GM12878 (cell line): ENCODE measurements at regions not wholly inside any gene's neighbourhood (a gene's known extent, or its start where the extent isn't known, plus 50 kb on each side); places are given as distances from the start of the nearest gene placed in this dataset.

Source experiments
- ATAC-seq: fragments of 200-7000 bp; cut with Tn5 transposase; 3 replicates; pipeline ENCODE4 v1.9.1; 2020; ENCODE audit warnings: mild to moderate bottlenecking, moderate library complexity
- BruUV-seq: library from RNA; stranded (reverse); fragments of 400-500 nt; replicated peaks from 2 replicates; lab custom pipeline; 2021; lab: Mats Ljungman, UMichigan
- CTCF ChIA-PET: fragments of 300-600 bp; sonication (Branson Sonifier 250); formaldehyde crosslinking; extraction: SDS; loops from one replicate; lab custom pipeline; 2021; ENCODE audit warnings: inconsistent platforms; lab: Yijun Ruan, JAX
- POLR2A ChIA-PET: fragments of 350-600 bp; formaldehyde crosslinking; extraction: SDS; loops from one replicate; lab custom pipeline; 2021; ENCODE audit warnings: inconsistent platforms; lab: Charles Lee
- RAD21 ChIA-PET: fragments of 300-600 bp; sonication (Branson Sonifier 250); formaldehyde crosslinking; loops from one replicate; lab custom pipeline; 2023; ENCODE audit warnings: antibody characterized with exemption; ENCODE audit not compliant: unreplicated experiment; lab: Charles Lee
- SMC1A ChIA-PET: fragments of 300-600 bp; sonication (Branson Sonifier 250); formaldehyde crosslinking; loops from one replicate; lab custom pipeline; 2023; ENCODE audit not compliant: unreplicated experiment, uncharacterized antibody; lab: Charles Lee
- DNase-seq: peaks from one replicate; pipeline ENCODE4 v3.0.0-alpha.2; 2011; ENCODE audit warnings: low read depth, low spot score
- FAIRE-seq: peaks from 3 replicates; lab custom pipeline; 2011; peaks lifted over from hg19 to GRCh38; lab: Jason Lieb, UNC
- H2AFZ ChIP-seq: 2 replicates; pipeline ENCODE4 v1.6.0; 2011; ENCODE audit warnings: low read depth, low read length, control low read depth; ENCODE audit not compliant: control insufficient read depth
- H3K27ac ChIP-seq: 2 replicates; pipeline ENCODE4 v1.5.1; 2011; ENCODE audit warnings: control low read depth; ENCODE audit not compliant: control insufficient read depth, insufficient read depth
- H3K27me3 ChIP-seq, 2 experiments: replicated peaks in 1 of 2; 2 replicates each; pipeline versions ENCODE4 v1.6.0 to v1.6.1; 2011; ENCODE audit warnings: low read length in 1 of 2; ENCODE audit not compliant: control insufficient read depth in 2 of 2, insufficient read depth in 2 of 2
- H3K36me3 ChIP-seq, 2 experiments: 2 replicates each; pipeline ENCODE4 v1.5.1; 2011; ENCODE audit warnings: low read length in 1 of 2; ENCODE audit not compliant: control insufficient read depth in 2 of 2, insufficient read depth in 2 of 2
- H3K4me1 ChIP-seq: 2 replicates; pipeline ENCODE4 v1.6.1; 2011; ENCODE audit warnings: mild to moderate bottlenecking, low read length, moderate library complexity, mixed read lengths; ENCODE audit not compliant: control insufficient read depth, insufficient read depth
- H3K4me2 ChIP-seq: 2 replicates; pipeline ENCODE4 v1.6.0; 2011; ENCODE audit warnings: control low read depth; ENCODE audit not compliant: control insufficient read depth, insufficient read depth
- H3K4me3 ChIP-seq: fragments of 200-600 bp; sonication (generic); 2 replicates; pipeline ENCODE4 v1.5.1; 2016
- H3K79me2 ChIP-seq: 2 replicates; pipeline ENCODE4 v1.6.0; 2011; ENCODE audit warnings: low read length; ENCODE audit not compliant: control insufficient read depth, insufficient read depth
- H3K9ac ChIP-seq: 2 replicates; pipeline ENCODE4 v1.8.0; 2011; ENCODE audit warnings: low read length, control low read depth, mixed read lengths; ENCODE audit not compliant: control insufficient read depth, insufficient read depth
- H3K9me3 ChIP-seq: replicated peaks from 3 replicates; pipeline ENCODE4 v1.5.1; 2011; ENCODE audit warnings: mild to moderate bottlenecking, low read length; ENCODE audit not compliant: control insufficient read depth, insufficient read depth
- H4K20me1 ChIP-seq: 2 replicates; pipeline ENCODE4 v1.6.0; 2011; ENCODE audit not compliant: control insufficient read depth, insufficient read depth
- BRCA1 ChIP-seq: IDR thresholded peaks from 2 replicates; pipeline ENCODE4 v1.6.1; 2011; ENCODE audit warnings: low read depth, low read length, improper control_type of control experiment
- HCFC1 ChIP-seq: fragments of 150-350 bp; IDR thresholded peaks from 2 replicates; pipeline ENCODE4 v1.6.1; 2014; ENCODE audit warnings: low read length
- HDAC2 ChIP-seq: fragments of 200-600 bp; sonication (generic); IDR thresholded peaks from 2 replicates; pipeline ENCODE4 v1.6.1; 2017
- NR2C1 ChIP-seq: fragments of 450-650 bp; IDR thresholded peaks from 2 replicates; pipeline ENCODE4 v1.6.1; 2017; ENCODE audit warnings: antibody characterized with exemption, mild to moderate bottlenecking, moderate library complexity
- RCOR1 ChIP-seq: conservative IDR thresholded peaks from 2 replicates; pipeline ENCODE4 v1.6.1; 2012; ENCODE audit warnings: low read depth, low read length, improper control_type of control experiment
- SP1 ChIP-seq: IDR thresholded peaks from one replicate; pipeline ENCODE4 v1.6.1; 2011; ENCODE audit warnings: low read depth, low read length
- YBX1 ChIP-seq: fragments of 450-650 bp; IDR thresholded peaks from 2 replicates; pipeline ENCODE4 v1.6.1; 2016; ENCODE audit warnings: antibody characterized with exemption
- WGBS: methylation state at CpG from one replicate; pipeline ENCODE4 v1.1.6; 2016; ENCODE audit warnings: low lambda C conversion rate; ENCODE audit not compliant: insufficient replicate concordance, insufficient coverage; ENCODE audit errors: missing lambda C conversion rate; 5-methylcytosine and 5-hydroxymethylcytosine counted together
- in situ Hi-C: fragments of 300-500 bp; cut with MboI; formaldehyde crosslinking; loops from 9 replicates; pipeline ENCODE4 v1.14.3; 2018; ENCODE audit warnings: mixed read lengths
- intact Hi-C: fragments of 100-400 bp; cut with micrococcal nuclease; formaldehyde crosslinking; loops from one replicate; pipeline ENCODE4 v1.14.2; 2022; ENCODE audit not compliant: unreplicated experiment
- TF ChIP-seq, protein P1 (sequence below): IDR thresholded peaks from 2 replicates; pipeline ENCODE4 v1.6.1; 2012; ENCODE audit warnings: improper control_type of control experiment, low read depth, low read length; ENCODE audit not compliant: insufficient replicate concordance
- TF ChIP-seq, protein P2 (sequence below): IDR thresholded peaks from 2 replicates; pipeline ENCODE4 v1.6.1; 2011; ENCODE audit warnings: mild to moderate bottlenecking, low read depth, low read length, moderate library complexity; ENCODE audit not compliant: insufficient replicate concordance

DNA sequence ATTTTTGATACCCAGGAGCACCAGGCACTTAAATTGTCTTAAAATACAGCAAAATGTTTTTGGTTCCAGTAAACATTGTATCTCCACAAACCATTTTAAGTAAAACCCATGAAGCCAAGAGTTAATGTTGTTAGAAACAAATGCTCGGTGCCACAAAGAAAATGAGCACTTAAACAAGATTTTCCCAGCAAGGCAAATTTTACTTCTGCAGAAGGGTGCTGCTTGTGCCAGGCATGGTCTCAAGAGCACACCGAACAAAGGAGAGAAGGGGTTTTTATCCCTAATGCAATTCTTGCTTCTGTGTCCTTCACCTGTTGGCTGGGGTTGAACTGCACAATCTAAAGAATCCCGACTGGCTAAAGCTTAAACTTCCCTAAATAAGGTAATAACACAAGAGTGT lies 286.7 kb downstream of the ADCYAP1 start:
- no peak overlapping the region for H3K27ac ChIP-seq
- no peak overlapping the region for H3K9ac ChIP-seq
- no peaks in the 10 kb centered on the region for H3K4me1 ChIP-seq
- FAIRE-seq (no peak), ATAC-seq (no peak), DNase-seq (no peak)
- no peaks in the 10 kb centered on the region for H3K27me3 ChIP-seq
- CTCF ChIA-PET, result no interaction called here
- H3K9me3 ChIP-seq, result no peaks in the 10 kb centered on the region
- H3K4me2 ChIP-seq, result no peak overlapping the region
- no peak overlapping the region for H2AFZ ChIP-seq
- RAD21 ChIA-PET, result no interaction called here
- no peak for TF ChIP-seq HDAC2
- no peak for TF ChIP-seq HCFC1
- no peak for TF ChIP-seq YBX1
- TF ChIP-seq, protein P1, sequence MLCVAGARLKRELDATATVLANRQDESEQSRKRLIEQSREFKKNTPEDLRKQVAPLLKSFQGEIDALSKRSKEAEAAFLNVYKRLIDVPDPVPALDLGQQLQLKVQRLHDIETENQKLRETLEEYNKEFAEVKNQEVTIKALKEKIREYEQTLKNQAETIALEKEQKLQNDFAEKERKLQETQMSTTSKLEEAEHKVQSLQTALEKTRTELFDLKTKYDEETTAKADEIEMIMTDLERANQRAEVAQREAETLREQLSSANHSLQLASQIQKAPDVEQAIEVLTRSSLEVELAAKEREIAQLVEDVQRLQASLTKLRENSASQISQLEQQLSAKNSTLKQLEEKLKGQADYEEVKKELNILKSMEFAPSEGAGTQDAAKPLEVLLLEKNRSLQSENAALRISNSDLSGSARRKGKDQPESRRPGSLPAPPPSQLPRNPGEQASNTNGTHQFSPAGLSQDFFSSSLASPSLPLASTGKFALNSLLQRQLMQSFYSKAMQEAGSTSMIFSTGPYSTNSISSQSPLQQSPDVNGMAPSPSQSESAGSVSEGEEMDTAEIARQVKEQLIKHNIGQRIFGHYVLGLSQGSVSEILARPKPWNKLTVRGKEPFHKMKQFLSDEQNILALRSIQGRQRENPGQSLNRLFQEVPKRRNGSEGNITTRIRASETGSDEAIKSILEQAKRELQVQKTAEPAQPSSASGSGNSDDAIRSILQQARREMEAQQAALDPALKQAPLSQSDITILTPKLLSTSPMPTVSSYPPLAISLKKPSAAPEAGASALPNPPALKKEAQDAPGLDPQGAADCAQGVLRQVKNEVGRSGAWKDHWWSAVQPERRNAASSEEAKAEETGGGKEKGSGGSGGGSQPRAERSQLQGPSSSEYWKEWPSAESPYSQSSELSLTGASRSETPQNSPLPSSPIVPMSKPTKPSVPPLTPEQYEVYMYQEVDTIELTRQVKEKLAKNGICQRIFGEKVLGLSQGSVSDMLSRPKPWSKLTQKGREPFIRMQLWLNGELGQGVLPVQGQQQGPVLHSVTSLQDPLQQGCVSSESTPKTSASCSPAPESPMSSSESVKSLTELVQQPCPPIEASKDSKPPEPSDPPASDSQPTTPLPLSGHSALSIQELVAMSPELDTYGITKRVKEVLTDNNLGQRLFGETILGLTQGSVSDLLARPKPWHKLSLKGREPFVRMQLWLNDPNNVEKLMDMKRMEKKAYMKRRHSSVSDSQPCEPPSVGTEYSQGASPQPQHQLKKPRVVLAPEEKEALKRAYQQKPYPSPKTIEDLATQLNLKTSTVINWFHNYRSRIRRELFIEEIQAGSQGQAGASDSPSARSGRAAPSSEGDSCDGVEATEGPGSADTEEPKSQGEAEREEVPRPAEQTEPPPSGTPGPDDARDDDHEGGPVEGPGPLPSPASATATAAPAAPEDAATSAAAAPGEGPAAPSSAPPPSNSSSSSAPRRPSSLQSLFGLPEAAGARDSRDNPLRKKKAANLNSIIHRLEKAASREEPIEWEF, result no peak
- no peak for TF ChIP-seq SP1
- TF ChIP-seq, protein P2, sequence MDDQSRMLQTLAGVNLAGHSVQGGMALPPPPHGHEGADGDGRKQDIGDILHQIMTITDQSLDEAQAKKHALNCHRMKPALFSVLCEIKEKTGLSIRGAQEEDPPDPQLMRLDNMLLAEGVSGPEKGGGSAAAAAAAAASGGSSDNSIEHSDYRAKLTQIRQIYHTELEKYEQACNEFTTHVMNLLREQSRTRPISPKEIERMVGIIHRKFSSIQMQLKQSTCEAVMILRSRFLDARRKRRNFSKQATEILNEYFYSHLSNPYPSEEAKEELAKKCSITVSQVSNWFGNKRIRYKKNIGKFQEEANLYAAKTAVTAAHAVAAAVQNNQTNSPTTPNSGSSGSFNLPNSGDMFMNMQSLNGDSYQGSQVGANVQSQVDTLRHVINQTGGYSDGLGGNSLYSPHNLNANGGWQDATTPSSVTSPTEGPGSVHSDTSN, result no peak
- TF ChIP-seq RCOR1, result no peak
- no peak for TF ChIP-seq BRCA1
- no peak for TF ChIP-seq NR2C1
- H3K36me3 ChIP-seq, result no peaks in the 10 kb centered on the region
- no peaks in the 10 kb centered on the region for H3K79me2 ChIP-seq
- SMC1A ChIA-PET, result no interaction called here
- H4K20me1 ChIP-seq, result no peaks in the 10 kb centered on the region
- no peak overlapping the region for H3K4me3 ChIP-seq
- in situ Hi-C loops (no loop called here), intact Hi-C loops (no loop called here)
- 14% methylated on average over 3 of the region's 3 CpGs for WGBS
- POLR2A ChIA-PET, result no interaction called here
- no TSS peak for BruUV-seq
